GM12878 (cell line): ENCODE measurements at regions not wholly inside any gene's neighbourhood (a gene's known extent, or its start where the extent isn't known, plus 50 kb on each side); places are given as distances from the start of the nearest gene placed in this dataset.

ENCODE experiments used
- ATAC-seq: fragments of 200-7000 bp; cut with Tn5 transposase; 3 replicates; pipeline ENCODE4 v1.9.1; 2020; ENCODE audit warnings: mild to moderate bottlenecking, moderate library complexity
- BruUV-seq: library from RNA; stranded (reverse); fragments of 400-500 nt; replicated peaks from 2 replicates; lab custom pipeline; 2021; lab: Mats Ljungman, UMichigan
- CTCF ChIA-PET: fragments of 300-600 bp; sonication (Branson Sonifier 250); formaldehyde crosslinking; extraction: SDS; loops from one replicate; lab custom pipeline; 2021; ENCODE audit warnings: inconsistent platforms; lab: Yijun Ruan, JAX
- POLR2A ChIA-PET: fragments of 350-600 bp; formaldehyde crosslinking; extraction: SDS; loops from one replicate; lab custom pipeline; 2021; ENCODE audit warnings: inconsistent platforms; lab: Charles Lee
- RAD21 ChIA-PET: fragments of 300-600 bp; sonication (Branson Sonifier 250); formaldehyde crosslinking; loops from one replicate; lab custom pipeline; 2023; ENCODE audit warnings: antibody characterized with exemption; ENCODE audit not compliant: unreplicated experiment; lab: Charles Lee
- SMC1A ChIA-PET: fragments of 300-600 bp; sonication (Branson Sonifier 250); formaldehyde crosslinking; loops from one replicate; lab custom pipeline; 2023; ENCODE audit not compliant: unreplicated experiment, uncharacterized antibody; lab: Charles Lee
- DNase-seq: peaks from one replicate; pipeline ENCODE4 v3.0.0-alpha.2; 2011; ENCODE audit warnings: low read depth, low spot score
- FAIRE-seq: peaks from 3 replicates; lab custom pipeline; 2011; peaks lifted over from hg19 to GRCh38; lab: Jason Lieb, UNC
- H2AFZ ChIP-seq: 2 replicates; pipeline ENCODE4 v1.6.0; 2011; ENCODE audit warnings: low read depth, low read length, control low read depth; ENCODE audit not compliant: control insufficient read depth
- H3K27ac ChIP-seq: 2 replicates; pipeline ENCODE4 v1.5.1; 2011; ENCODE audit warnings: control low read depth; ENCODE audit not compliant: control insufficient read depth, insufficient read depth
- H3K27me3 ChIP-seq, 2 experiments: replicated peaks in 1 of 2; 2 replicates each; pipeline versions ENCODE4 v1.6.0 to v1.6.1; 2011; ENCODE audit warnings: low read length in 1 of 2; ENCODE audit not compliant: control insufficient read depth in 2 of 2, insufficient read depth in 2 of 2
- H3K36me3 ChIP-seq, 2 experiments: 2 replicates each; pipeline ENCODE4 v1.5.1; 2011; ENCODE audit warnings: low read length in 1 of 2; ENCODE audit not compliant: control insufficient read depth in 2 of 2, insufficient read depth in 2 of 2
- H3K4me1 ChIP-seq: 2 replicates; pipeline ENCODE4 v1.6.1; 2011; ENCODE audit warnings: mild to moderate bottlenecking, low read length, moderate library complexity, mixed read lengths; ENCODE audit not compliant: control insufficient read depth, insufficient read depth
- H3K4me2 ChIP-seq: 2 replicates; pipeline ENCODE4 v1.6.0; 2011; ENCODE audit warnings: control low read depth; ENCODE audit not compliant: control insufficient read depth, insufficient read depth
- H3K4me3 ChIP-seq: fragments of 200-600 bp; sonication (generic); 2 replicates; pipeline ENCODE4 v1.5.1; 2016
- H3K79me2 ChIP-seq: 2 replicates; pipeline ENCODE4 v1.6.0; 2011; ENCODE audit warnings: low read length; ENCODE audit not compliant: control insufficient read depth, insufficient read depth
- H3K9ac ChIP-seq: 2 replicates; pipeline ENCODE4 v1.8.0; 2011; ENCODE audit warnings: low read length, control low read depth, mixed read lengths; ENCODE audit not compliant: control insufficient read depth, insufficient read depth
- H3K9me3 ChIP-seq: replicated peaks from 3 replicates; pipeline ENCODE4 v1.5.1; 2011; ENCODE audit warnings: mild to moderate bottlenecking, low read length; ENCODE audit not compliant: control insufficient read depth, insufficient read depth
- H4K20me1 ChIP-seq: 2 replicates; pipeline ENCODE4 v1.6.0; 2011; ENCODE audit not compliant: control insufficient read depth, insufficient read depth
- E4F1 ChIP-seq: fragments of 450-650 bp; IDR thresholded peaks from 2 replicates; pipeline ENCODE4 v1.6.1; 2018; ENCODE audit warnings: borderline replicate concordance, mild to moderate bottlenecking; ENCODE audit not compliant: partially characterized antibody
- JUND ChIP-seq: IDR thresholded peaks from 2 replicates; pipeline ENCODE4 v1.6.1; 2012; ENCODE audit warnings: low read depth, mild to moderate bottlenecking, low read length, improper control_type of control experiment, moderate library complexity
- NKRF ChIP-seq: fragments of 450-650 bp; conservative IDR thresholded peaks from 2 replicates; pipeline ENCODE4 v1.6.1; 2017; ENCODE audit warnings: mild to moderate bottlenecking, moderate library complexity
- NR2C2 ChIP-seq: IDR thresholded peaks from 2 replicates; pipeline ENCODE4 v1.6.1; 2011; ENCODE audit warnings: borderline replicate concordance, low read depth; ENCODE audit not compliant: control insufficient read depth, insufficient read length
- PRDM15 ChIP-seq: fragments of 450-650 bp; formaldehyde crosslinking; IDR thresholded peaks from 2 replicates; pipeline ENCODE4 v1.4.0; 2020; ENCODE audit warnings: mild to moderate bottlenecking, moderate library complexity
- RELA ChIP-seq: fragments of 450-650 bp; IDR thresholded peaks from 2 replicates; pipeline ENCODE4 v1.8.0; 2014; ENCODE audit warnings: borderline replicate concordance; ENCODE audit not compliant: partially characterized antibody
- SUZ12 ChIP-seq: fragments of 200-600 bp; sonication (generic); IDR thresholded peaks from one replicate; pipeline ENCODE4 v1.6.1; 2018; ENCODE audit warnings: antibody characterized with exemption, mild to moderate bottlenecking; ENCODE audit not compliant: unreplicated experiment
- TAF1 ChIP-seq: IDR thresholded peaks from 2 replicates; pipeline ENCODE4 v1.6.1; 2011; ENCODE audit warnings: mild to moderate bottlenecking, low read depth, low read length, borderline replicate concordance
- ZNF622 ChIP-seq: fragments of 450-650 bp; IDR thresholded peaks from 2 replicates; pipeline ENCODE4 v1.6.1; 2017; ENCODE audit warnings: mild to moderate bottlenecking, inconsistent platforms
- WGBS: methylation state at CpG from one replicate; pipeline ENCODE4 v1.1.6; 2016; ENCODE audit warnings: low lambda C conversion rate; ENCODE audit not compliant: insufficient replicate concordance, insufficient coverage; ENCODE audit errors: missing lambda C conversion rate; 5-methylcytosine and 5-hydroxymethylcytosine counted together
- in situ Hi-C: fragments of 300-500 bp; cut with MboI; formaldehyde crosslinking; loops from 9 replicates; pipeline ENCODE4 v1.14.3; 2018; ENCODE audit warnings: mixed read lengths
- intact Hi-C: fragments of 100-400 bp; cut with micrococcal nuclease; formaldehyde crosslinking; loops from one replicate; pipeline ENCODE4 v1.14.2; 2022; ENCODE audit not compliant: unreplicated experiment

GRCh38 chr10:44572146-44572545 lies 187.2 kb upstream of the CXCL12 start:
- Histone ChIP-seq H3K36me3 (no peaks in the 10 kb centered on the region), H3K4me2 (no peak overlapping the region), H3K4me3 (no peak overlapping the region), H3K27ac (no peak overlapping the region), H3K27me3 (no peaks in the 10 kb centered on the region), H3K9ac (no peak overlapping the region), H3K9me3 (no peaks in the 10 kb centered on the region), H2AFZ (no peak overlapping the region), H4K20me1 (no peaks in the 10 kb centered on the region), H3K4me1 (no peaks in the 10 kb centered on the region), H3K79me2 (no peaks in the 10 kb centered on the region)
- RAD21 ChIA-PET, result no interaction called here
- no peak for FAIRE-seq
- intact Hi-C loops (loop anchor here (10.0 kb wide), 1 partner anchor 283 kb away; no protein-coding TSS in a partner anchor), in situ Hi-C loops (no loop called here)
- CTCF ChIA-PET, result no interaction called here
- DNase-seq, result no peak
- 15% methylated on average over 6 of the region's 6 CpGs for WGBS
- TF ChIP-seq PRDM15 (CRISPR knock-in tag), result no peak
- BruUV-seq, result no TSS peak
- no peak for ATAC-seq
- POLR2A ChIA-PET, result no interaction called here
- SMC1A ChIA-PET, result interaction anchor here (1.9 kb wide), 1 partner anchor 11 kb away, joined by 5 read pairs; no protein-coding TSS in a partner anchor

GRCh38 chr10:44573821-44574220 lies 188.9 kb upstream of the CXCL12 start:
- RAD21 ChIA-PET, result no interaction called here
- H3K27ac ChIP-seq, result no peak overlapping the region
- intact Hi-C loops, result loop anchor here (10.0 kb wide), 1 partner anchor 281 kb away; no protein-coding TSS in a partner anchor
- ATAC-seq (no peak), FAIRE-seq (no peak), DNase-seq (no peak)
- H3K4me2 ChIP-seq, result no peak overlapping the region
- no peaks in the 10 kb centered on the region for H3K9me3 ChIP-seq
- CTCF ChIA-PET, result no interaction called here
- no peaks in the 10 kb centered on the region for H3K27me3 ChIP-seq
- H2AFZ ChIP-seq, result no peak overlapping the region
- BruUV-seq, result no TSS peak
- H3K79me2 ChIP-seq, result no peaks in the 10 kb centered on the region
- SMC1A ChIA-PET, result no interaction called here
- no peak overlapping the region for H3K9ac ChIP-seq
- no peaks in the 10 kb centered on the region for H4K20me1 ChIP-seq
- H3K4me3 ChIP-seq, result no peak overlapping the region
- no peaks in the 10 kb centered on the region for H3K4me1 ChIP-seq
- WGBS, result 0% methylated on average over 1 of the region's 1 CpG
- H3K36me3 ChIP-seq, result no peaks in the 10 kb centered on the region
- POLR2A ChIA-PET, result no interaction called here
- in situ Hi-C loops, result no loop called here
- TF ChIP-seq NKRF (no peak), SUZ12 (no peak), TAF1 (no peak), RELA (no peak), ZNF622 (no peak), NR2C2 (no peak), JUND (no peak), E4F1 (no peak)
